Activated T-cell treated with anti-CD3 and anti-CD28 coated beads, Interleukin-2, amount 50 U/mL, for 1 hour (primary cell): ENCODE measurements at regions not wholly inside any gene's neighbourhood (a gene's known extent, or its start where the extent isn't known, plus 50 kb on each side); places are given as distances from the start of the nearest gene placed in this dataset.

Experiments
- DNase-seq: peaks from one replicate; pipeline ENCODE4 v3.0.0-alpha.2; 2020

GRCh38 chr3:194073926-194074325 lies 62.0 kb upstream of the HES1 start:
- no peak for DNase-seq

- DNase-seq: no peak
Observed at GRCh38 chr3:194075088-194075615, 60.8 kb upstream of the HES1 start.

GRCh38 chr3:194075802-194076460 lies 60.0 kb upstream of the HES1 start:
- no peak for DNase-seq

GRCh38 chr3:194076475-194076874 lies 59.5 kb upstream of the HES1 start:
- no peak for DNase-seq

- no peak for DNase-seq
Observed at GRCh38 chr3:194077602-194078001, 58.3 kb upstream of the HES1 start.

GRCh38 chr3:194078045-194078821 lies 57.7 kb upstream of the HES1 start:
- DNase-seq: no peak

GRCh38 chr3:194079702-194080172 lies 56.2 kb upstream of the HES1 start:
- DNase-seq: no peak

- DNase-seq: no peak
Observed at GRCh38 chr3:194080436-194080835, 55.5 kb upstream of the HES1 start.

- no peak for DNase-seq
Observed at GRCh38 chr3:194080913-194081800, 54.8 kb upstream of the HES1 start.

- DNase-seq: no peak
Observed at GRCh38 chr3:194081826-194082225, 54.1 kb upstream of the HES1 start.

- DNase-seq: no peak
Observed at GRCh38 chr3:194082743-194083636, 53.0 kb upstream of the HES1 start.

GRCh38 chr3:194083637-194084224 lies 52.2 kb upstream of the HES1 start:
- no peak for DNase-seq

- DNase-seq: no peak
Observed at GRCh38 chr3:194084284-194084683, 51.7 kb upstream of the HES1 start.
